HEK293T (cell line): ENCODE measurements at regions not wholly inside any gene's neighbourhood (a gene's known extent, or its start where the extent isn't known, plus 50 kb on each side); places are given as distances from the start of the nearest gene placed in this dataset.

Source experiments
- CTCF ChIA-PET: fragments of 350-600 bp; formaldehyde crosslinking; extraction: SDS; loops from one replicate; lab custom pipeline; 2021; ENCODE audit warnings: antibody characterized with exemption, inconsistent platforms; lab: Yijun Ruan, JAX
- POLR2A ChIA-PET: fragments of 350-600 bp; formaldehyde crosslinking; extraction: SDS; loops from one replicate; lab custom pipeline; 2020; ENCODE audit warnings: antibody characterized with exemption, inconsistent platforms; lab: Yijun Ruan, JAX
- DNase-seq: peaks from one replicate; pipeline ENCODE4 v3.0.0; 2012; ENCODE audit warnings: mixed read lengths; ENCODE audit errors: extremely low spot score
- ARNT ChIP-seq: fragments of 450-650 bp; IDR thresholded peaks from 2 replicates; pipeline ENCODE4 v1.6.1; 2017; ENCODE audit warnings: mild to moderate bottlenecking
- BHLHE40 ChIP-seq: fragments of 450-650 bp; IDR thresholded peaks from 2 replicates; pipeline ENCODE4 v1.6.1; 2016; ENCODE audit warnings: mild to moderate bottlenecking, moderate library complexity, borderline replicate concordance
- CTBP1 ChIP-seq: fragments of 450-650 bp; IDR thresholded peaks from 2 replicates; pipeline ENCODE4 v1.6.1; 2016; ENCODE audit warnings: borderline replicate concordance
- ELF4 ChIP-seq: fragments of 450-650 bp; IDR thresholded peaks from 2 replicates; pipeline ENCODE4 v1.6.1; 2017; ENCODE audit warnings: antibody characterized with exemption
- FOXA1 ChIP-seq: fragments of 450-650 bp; IDR thresholded peaks from 2 replicates; pipeline ENCODE4 v1.6.1; 2016; ENCODE audit warnings: mild to moderate bottlenecking
- FOXK2 ChIP-seq: fragments of 450-650 bp; IDR thresholded peaks from 2 replicates; pipeline ENCODE4 v1.6.1; 2016; ENCODE audit warnings: mild to moderate bottlenecking
- FOXM1 ChIP-seq: fragments of 450-650 bp; IDR thresholded peaks from 2 replicates; pipeline ENCODE4 v1.6.1; 2017; ENCODE audit warnings: mild to moderate bottlenecking, borderline replicate concordance
- HDGF ChIP-seq: fragments of 450-650 bp; IDR thresholded peaks from 2 replicates; pipeline ENCODE4 v1.6.1; 2017; ENCODE audit warnings: antibody characterized with exemption, borderline replicate concordance
- L3MBTL2 ChIP-seq: fragments of 450-650 bp; conservative IDR thresholded peaks from 2 replicates; pipeline ENCODE4 v1.6.1; 2016; ENCODE audit warnings: mild to moderate bottlenecking
- LEF1 ChIP-seq: fragments of 450-650 bp; IDR thresholded peaks from 2 replicates; pipeline ENCODE4 v1.6.1; 2017; ENCODE audit warnings: mild to moderate bottlenecking, borderline replicate concordance
- NFRKB ChIP-seq: fragments of 450-650 bp; IDR thresholded peaks from 2 replicates; pipeline ENCODE4 v1.6.1; 2016; ENCODE audit warnings: mild to moderate bottlenecking, moderate library complexity
- SP1 ChIP-seq: fragments of 450-650 bp; IDR thresholded peaks from 2 replicates; pipeline ENCODE4 v1.6.1; 2017
- SUZ12 ChIP-seq: fragments of 450-650 bp; IDR thresholded peaks from 2 replicates; pipeline ENCODE4 v1.6.1; 2016; ENCODE audit warnings: mild to moderate bottlenecking
- TARDBP ChIP-seq: fragments of 450-650 bp; IDR thresholded peaks from 2 replicates; pipeline ENCODE4 v1.6.1; 2016
- ZNF384 ChIP-seq: fragments of 450-650 bp; IDR thresholded peaks from 2 replicates; pipeline ENCODE4 v1.6.1; 2016
- TF ChIP-seq, protein P1 (sequence below): fragments of 450-650 bp; IDR thresholded peaks from 2 replicates; pipeline ENCODE4 v1.6.1; 2016

DNA sequence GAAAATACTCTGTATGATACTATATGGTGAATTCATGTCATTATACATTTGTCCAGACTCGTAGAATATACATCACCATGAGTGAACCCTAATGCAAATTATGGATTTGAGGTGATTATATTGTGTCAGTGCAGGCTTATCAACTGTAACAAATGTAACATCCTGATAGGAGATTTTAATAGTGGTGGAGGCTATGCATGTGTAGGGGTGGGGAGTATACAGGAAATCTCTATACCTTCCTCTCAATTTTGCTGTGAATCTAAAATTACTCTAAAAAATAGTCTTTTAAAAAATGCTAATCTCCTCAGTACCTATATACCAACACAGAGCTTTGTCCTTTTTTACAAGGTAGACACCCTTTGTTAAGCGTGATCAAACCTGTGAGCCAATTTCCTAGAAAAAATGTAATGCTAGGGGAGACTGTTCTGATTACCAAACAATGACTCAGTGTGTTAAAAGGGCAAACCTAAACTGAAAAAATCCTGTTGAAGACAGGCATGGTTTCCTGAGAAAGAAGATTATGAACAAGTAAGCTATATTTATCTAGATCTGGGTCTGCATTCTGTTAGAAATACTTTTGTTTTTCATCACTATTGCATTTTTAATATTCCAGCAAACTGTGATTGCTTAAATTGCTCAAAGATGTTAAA, 170.9 kb downstream of the DUSP6 start:
- ChIA-PET POLR2A (no interaction called here), CTCF (no interaction called here)
- DNase-seq = no peak
- no peak for TF ChIP-seq FOXK2
- TF ChIP-seq TARDBP = no peak
- TF ChIP-seq HDGF = no peak
- TF ChIP-seq, protein P1, sequence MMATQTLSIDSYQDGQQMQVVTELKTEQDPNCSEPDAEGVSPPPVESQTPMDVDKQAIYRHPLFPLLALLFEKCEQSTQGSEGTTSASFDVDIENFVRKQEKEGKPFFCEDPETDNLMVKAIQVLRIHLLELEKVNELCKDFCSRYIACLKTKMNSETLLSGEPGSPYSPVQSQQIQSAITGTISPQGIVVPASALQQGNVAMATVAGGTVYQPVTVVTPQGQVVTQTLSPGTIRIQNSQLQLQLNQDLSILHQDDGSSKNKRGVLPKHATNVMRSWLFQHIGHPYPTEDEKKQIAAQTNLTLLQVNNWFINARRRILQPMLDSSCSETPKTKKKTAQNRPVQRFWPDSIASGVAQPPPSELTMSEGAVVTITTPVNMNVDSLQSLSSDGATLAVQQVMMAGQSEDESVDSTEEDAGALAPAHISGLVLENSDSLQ = no peak
- TF ChIP-seq ZNF384 = no peak
- no peak for TF ChIP-seq L3MBTL2
- TF ChIP-seq ELF4 = no peak
- TF ChIP-seq LEF1 = no peak
- TF ChIP-seq BHLHE40 = no peak
- no peak for TF ChIP-seq FOXM1
- no peak for TF ChIP-seq ARNT
- no peak for TF ChIP-seq NFRKB
- no peak for TF ChIP-seq SUZ12
- TF ChIP-seq FOXA1 = no peak
- no peak for TF ChIP-seq CTBP1
- no peak for TF ChIP-seq SP1

DNA sequence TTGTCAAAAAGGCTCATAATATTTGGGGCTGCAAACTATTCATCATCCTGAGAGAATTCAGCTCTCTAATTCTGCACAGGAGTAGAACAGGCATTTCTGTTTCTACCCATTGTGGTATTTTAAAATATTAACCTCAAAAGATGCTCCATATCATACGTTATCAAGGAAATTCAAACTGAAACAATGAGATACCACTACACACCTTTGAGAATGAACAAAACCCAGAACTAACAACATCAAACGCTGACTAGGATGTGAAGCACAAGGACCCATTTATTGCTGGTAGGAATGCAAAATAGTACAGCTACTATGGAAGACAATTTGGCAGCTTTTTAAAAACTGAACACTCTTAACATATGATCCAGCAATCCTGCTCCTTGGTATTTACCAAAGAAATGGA, 171.8 kb downstream of the DUSP6 start:
- POLR2A ChIA-PET = no interaction called here
- TF ChIP-seq FOXM1 = no peak
- TF ChIP-seq FOXA1 = no peak
- TF ChIP-seq ARNT = no peak
- TF ChIP-seq TARDBP = no peak
- TF ChIP-seq ZNF384 = no peak

DNA sequence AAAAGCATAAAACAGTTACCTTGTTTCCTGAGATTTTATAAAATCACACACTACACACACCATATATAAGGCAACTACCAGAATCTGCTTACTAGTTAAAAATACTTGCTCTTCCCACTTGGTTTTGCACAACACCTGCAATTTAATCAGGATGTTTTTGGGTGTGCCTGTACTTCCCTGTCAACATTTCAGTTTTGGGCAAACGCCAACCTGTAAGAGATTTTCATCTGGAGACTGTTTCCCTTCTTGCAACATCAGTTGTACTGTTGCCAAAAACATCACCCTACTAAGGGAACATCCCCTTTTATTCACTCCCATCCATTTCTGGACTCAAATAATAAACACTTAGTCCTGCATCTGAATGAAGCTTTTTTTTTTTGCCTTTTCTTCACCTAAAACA, 172.3 kb downstream of the DUSP6 start:
- TF ChIP-seq FOXA1 (no peak), NFRKB (no peak), SP1 (no peak), ARNT (no peak), ELF4 (no peak), L3MBTL2 (no peak)
- ChIA-PET CTCF (no interaction called here), POLR2A (no interaction called here)
- DNase-seq = no peak

More for the DNA sequence above, 171.8 kb downstream of the DUSP6 start:
- CTCF ChIA-PET = no interaction called here
- DNase-seq = no peak

DNA sequence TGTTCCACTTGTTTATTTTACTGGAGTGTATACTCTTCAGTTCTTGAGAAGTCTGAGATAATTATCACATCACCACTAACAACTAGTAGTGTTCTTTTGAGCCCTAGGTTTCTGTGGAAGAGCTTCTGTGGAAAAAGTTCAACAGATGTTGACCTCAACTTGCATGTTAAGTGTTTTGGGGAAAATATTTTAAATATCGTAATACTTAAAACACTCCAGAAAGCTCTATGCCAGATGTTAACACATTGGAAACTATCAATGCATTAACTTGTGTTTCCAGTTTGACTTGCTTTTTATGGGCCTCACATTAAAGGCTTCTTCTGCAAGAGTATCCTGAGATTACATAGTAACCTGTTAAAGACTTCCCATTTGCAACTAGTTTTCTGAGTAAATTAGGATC, 173.1 kb downstream of the DUSP6 start:
- no peak for DNase-seq
- ChIA-PET CTCF (no interaction called here), POLR2A (no interaction called here)
- TF ChIP-seq NFRKB (no peak), FOXM1 (no peak), LEF1 (no peak), L3MBTL2 (no peak), TARDBP (no peak), CTBP1 (no peak), ZNF384 (no peak), BHLHE40 (no peak)

DNA sequence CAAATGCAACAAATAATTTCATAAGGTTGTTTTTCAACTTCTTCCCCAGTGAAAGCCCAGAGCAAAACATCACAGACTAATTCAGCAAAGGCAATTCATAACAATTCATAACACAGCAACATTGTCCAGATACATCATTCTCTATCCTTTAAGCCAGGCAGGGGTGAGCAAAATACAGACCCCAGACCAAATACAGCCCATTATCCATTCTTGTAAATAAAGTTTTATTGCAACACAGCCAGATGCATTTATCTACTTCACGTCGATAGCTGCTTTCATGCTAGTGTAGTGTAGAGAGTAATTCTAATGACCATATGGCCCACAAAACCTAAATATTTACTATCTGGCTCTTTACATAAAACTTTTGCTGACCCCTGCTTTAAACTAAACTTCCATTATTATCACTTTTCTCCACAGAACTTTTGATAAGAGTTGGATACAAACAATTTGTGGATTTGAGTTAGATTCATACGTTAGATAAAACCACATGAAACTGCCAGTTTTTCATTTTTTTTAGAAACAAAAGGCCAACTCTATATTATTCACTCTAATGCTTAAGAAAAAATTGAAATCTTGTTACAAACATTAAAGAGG, 174.4 kb downstream of the DUSP6 start:
- no peak for TF ChIP-seq ELF4
- TF ChIP-seq SUZ12 = no peak
- no peak for TF ChIP-seq LEF1
- TF ChIP-seq, protein P1 = no peak
- TF ChIP-seq FOXA1 = no peak
- TF ChIP-seq FOXK2 = no peak
- no peak for TF ChIP-seq HDGF
- TF ChIP-seq NFRKB = no peak
- TF ChIP-seq CTBP1 = no peak
- CTCF ChIA-PET = no interaction called here
- DNase-seq = no peak
- POLR2A ChIA-PET = no interaction called here

DNA sequence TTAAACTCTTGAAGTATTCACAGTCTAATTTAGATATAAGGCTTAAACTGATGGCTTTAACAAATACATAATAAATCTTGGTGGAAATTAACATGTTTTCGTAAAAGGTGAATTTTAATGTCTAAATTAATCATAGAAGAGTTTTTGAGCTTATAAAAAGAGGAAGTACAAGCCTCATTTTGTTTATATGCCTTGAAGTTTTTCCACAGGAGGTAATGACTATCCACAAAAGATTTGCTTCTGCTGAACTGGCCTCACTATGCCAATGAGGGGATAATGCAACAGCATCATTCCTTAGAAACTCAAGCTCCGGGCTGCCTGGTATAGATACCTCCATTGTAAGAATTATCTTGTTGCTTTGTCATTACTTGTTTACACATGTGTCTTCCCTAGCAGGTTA, 175.6 kb downstream of the DUSP6 start:
- no peak for TF ChIP-seq HDGF
- TF ChIP-seq SP1 = no peak
- TF ChIP-seq L3MBTL2 = no peak
- no peak for TF ChIP-seq NFRKB
- TF ChIP-seq CTBP1 = no peak
- no peak for TF ChIP-seq FOXA1
- TF ChIP-seq SUZ12 = no peak
- no peak for TF ChIP-seq ZNF384
- TF ChIP-seq, protein P1 = no peak
- no peak for TF ChIP-seq BHLHE40
- CTCF ChIA-PET = interaction anchor here (0.7 kb wide), 1 partner anchor 115 kb away, joined by 6 read pairs; no protein-coding TSS in a partner anchor
- no peak for DNase-seq
- POLR2A ChIA-PET = no interaction called here

DNA sequence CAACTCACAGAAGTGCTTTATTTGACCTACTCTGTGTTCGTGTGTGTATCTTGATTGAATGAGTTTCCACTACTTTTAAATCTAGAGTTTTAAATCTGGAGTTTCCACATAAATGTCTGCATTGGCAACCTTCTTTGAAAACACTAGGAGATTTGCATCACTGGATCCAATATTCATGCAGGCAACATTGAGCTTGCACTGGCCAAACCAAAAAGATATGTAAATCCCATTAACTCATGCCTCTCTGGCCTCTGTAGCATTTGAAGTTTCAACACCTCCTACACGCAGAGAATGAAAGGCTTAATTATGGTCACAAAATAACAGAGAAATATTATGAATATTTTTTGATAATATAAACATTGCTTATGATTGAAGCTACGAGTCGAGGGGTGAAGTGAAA, 178.6 kb downstream of the DUSP6 start:
- no peak for TF ChIP-seq CTBP1
- TF ChIP-seq NFRKB = no peak
- TF ChIP-seq BHLHE40 = no peak
- TF ChIP-seq ELF4 = no peak
- no peak for TF ChIP-seq HDGF
- TF ChIP-seq L3MBTL2 = no peak
- TF ChIP-seq ZNF384 = no peak
- no peak for TF ChIP-seq FOXA1
- no peak for TF ChIP-seq LEF1
- TF ChIP-seq TARDBP = no peak
- no peak for TF ChIP-seq SUZ12
- no peak for TF ChIP-seq SP1
- no peak for TF ChIP-seq FOXM1
- TF ChIP-seq, protein P1 = no peak
- DNase-seq = no peak
- ChIA-PET POLR2A (no interaction called here), CTCF (interaction anchor here (1.2 kb wide), 1 partner anchor 8 kb away, joined by 3 read pairs; no protein-coding TSS in a partner anchor)
